ENCODE measurements at regions not wholly inside any gene's neighbourhood (a gene's known extent, or its start where the extent isn't known, plus 50 kb on each side); places are given as distances from the start of the nearest gene placed in this dataset.

DNA sequence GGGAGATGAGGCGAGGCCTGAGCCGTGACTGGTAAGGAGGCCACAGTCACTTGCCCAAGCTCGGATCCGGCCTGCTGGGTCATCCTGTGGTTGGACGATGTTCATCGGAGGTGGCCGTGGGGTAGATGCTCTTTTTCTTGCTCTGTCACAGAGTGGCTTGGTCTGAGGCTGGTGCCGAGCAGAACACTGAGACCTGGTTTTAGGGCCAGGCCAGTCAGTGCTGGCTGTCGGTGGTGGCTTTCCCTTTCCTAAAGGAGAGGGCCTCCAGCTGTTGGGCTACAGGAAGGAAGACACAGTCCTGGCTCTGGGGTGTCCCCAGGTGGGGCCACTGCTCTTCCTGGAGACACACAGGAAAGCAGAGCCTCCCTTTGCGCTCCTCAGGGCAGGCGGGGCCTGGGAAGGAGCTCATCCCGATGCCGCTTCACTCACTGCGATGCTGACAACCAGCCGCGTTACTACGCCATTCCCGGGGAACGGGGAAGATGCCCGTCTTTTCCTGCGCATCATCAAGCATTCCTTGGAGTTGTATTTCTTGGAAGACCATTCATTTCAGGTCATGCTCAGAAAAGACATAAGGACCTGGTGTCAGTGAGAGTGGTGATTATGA lies 254.8 kb upstream of the IRX4 start:
- TF ChIP-seq JUN (IDR thresholded peaks at IDR 0.05; ENCODE audit: borderline replicate concordance, insufficient read depth, insufficient read length, low read depth) (no peak), FOS (IDR thresholded peaks at IDR 0.05; ENCODE audit: borderline replicate concordance, insufficient read depth, low read length) (no peak), POLR2A (IDR thresholded peaks at IDR 0.05; ENCODE audit: low read depth, low read length) (no peak), POLR2AphosphoS5 (IDR thresholded peaks at IDR 0.05; ENCODE audit: insufficient read depth, low read depth, low read length) (no peak)
- TF ChIP-seq, protein P1, sequence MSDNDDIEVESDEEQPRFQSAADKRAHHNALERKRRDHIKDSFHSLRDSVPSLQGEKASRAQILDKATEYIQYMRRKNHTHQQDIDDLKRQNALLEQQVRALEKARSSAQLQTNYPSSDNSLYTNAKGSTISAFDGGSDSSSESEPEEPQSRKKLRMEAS (IDR thresholded peaks at IDR 0.05; ENCODE audit: insufficient read depth, insufficient read length), result no peak
- TF ChIP-seq, protein P2, sequence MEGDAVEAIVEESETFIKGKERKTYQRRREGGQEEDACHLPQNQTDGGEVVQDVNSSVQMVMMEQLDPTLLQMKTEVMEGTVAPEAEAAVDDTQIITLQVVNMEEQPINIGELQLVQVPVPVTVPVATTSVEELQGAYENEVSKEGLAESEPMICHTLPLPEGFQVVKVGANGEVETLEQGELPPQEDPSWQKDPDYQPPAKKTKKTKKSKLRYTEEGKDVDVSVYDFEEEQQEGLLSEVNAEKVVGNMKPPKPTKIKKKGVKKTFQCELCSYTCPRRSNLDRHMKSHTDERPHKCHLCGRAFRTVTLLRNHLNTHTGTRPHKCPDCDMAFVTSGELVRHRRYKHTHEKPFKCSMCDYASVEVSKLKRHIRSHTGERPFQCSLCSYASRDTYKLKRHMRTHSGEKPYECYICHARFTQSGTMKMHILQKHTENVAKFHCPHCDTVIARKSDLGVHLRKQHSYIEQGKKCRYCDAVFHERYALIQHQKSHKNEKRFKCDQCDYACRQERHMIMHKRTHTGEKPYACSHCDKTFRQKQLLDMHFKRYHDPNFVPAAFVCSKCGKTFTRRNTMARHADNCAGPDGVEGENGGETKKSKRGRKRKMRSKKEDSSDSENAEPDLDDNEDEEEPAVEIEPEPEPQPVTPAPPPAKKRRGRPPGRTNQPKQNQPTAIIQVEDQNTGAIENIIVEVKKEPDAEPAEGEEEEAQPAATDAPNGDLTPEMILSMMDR (IDR thresholded peaks at IDR 0.05; ENCODE audit: extremely low read depth in 1 of 2, insufficient read depth in 1 of 2, low read depth in 1 of 2, low read length in 2 of 2), result no peak

Data from endothelial cell of umbilical vein (primary cell).